ENCODE measurements at regions not wholly inside any gene's neighbourhood (a gene's known extent, or its start where the extent isn't known, plus 50 kb on each side); places are given as distances from the start of the nearest gene placed in this dataset.

GRCh38 chr13:103638706-103639105 lies 572.5 kb upstream of the SLC10A2 start:
- TF ChIP-seq POLR2AphosphoS5 (IDR thresholded peaks at IDR 0.05) (no peak), CTCF (IDR thresholded peaks at IDR 0.05) (no peak)

Measured in esophagus muscularis mucosa (tissue), 3 donors.